ENCODE measurements at regions not wholly inside any gene's neighbourhood (a gene's known extent, or its start where the extent isn't known, plus 50 kb on each side); places are given as distances from the start of the nearest gene placed in this dataset.

DNA sequence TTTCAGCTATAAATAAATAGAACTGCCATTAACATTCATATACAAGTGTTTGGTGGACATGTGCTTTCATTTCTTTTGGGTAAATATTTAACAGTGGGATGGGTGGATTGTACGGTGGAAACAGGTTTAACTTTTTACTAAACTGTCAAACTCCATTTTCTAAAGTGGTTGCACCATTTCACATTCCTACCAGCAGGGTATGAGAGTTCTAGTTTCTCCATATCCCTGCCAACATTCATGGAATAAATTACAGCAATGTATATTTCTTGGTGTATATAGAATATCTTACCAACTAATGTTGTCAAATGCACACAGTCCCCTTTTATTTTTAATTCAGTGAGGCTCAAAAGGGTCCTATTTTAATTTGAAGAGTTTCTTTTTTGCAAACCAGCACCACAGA, 71.3 kb upstream of the CTXND1 start:
- CTCF ChIA-PET, result no interaction called here

DNA sequence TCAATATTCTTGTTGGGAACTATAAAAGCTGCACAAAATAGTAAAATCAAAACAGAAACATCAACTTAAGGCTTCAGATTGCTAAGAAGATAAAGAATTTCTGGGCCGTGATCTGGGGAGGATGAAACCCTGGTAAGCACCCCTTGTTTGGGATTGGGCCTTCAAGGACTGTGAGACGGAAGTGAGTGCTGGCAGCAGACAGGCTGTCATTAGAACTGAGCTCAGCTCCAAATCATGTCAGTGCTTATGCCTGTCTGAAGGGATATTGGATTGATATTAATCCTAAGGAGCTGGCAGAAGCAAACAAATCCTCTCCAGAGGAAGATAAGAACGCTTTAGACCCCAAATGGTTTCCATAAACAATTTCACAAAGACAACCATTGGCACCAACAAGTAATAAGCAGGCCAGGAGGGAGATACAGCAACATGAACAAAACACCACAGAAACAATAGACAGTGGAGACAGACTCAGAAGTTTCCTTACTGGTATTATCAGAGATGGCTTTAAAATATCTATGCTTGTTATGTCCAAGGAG, 72.6 kb upstream of the CTXND1 start:
- no peak overlapping the region for H3K4me2 ChIP-seq (replicated peaks; ENCODE audit: low read depth, low read length, poor library complexity, severe bottlenecking)
- DNase-seq (no peak), ATAC-seq (ENCODE audit: low read depth) (no peak)
- H3K79me2 ChIP-seq (ENCODE audit: control insufficient read depth, insufficient read depth, low read length), result no peaks in the 10 kb centered on the region
- no peak overlapping the region for H3K9ac ChIP-seq (ENCODE audit: low read length)
- WGBS (ENCODE audit: insufficient coverage), result 81% methylated on average over 3 of the region's 3 CpGs
- intact Hi-C loops (cut with micrococcal nuclease), result no loop called here
- H3K9me3 ChIP-seq (ENCODE audit: control extremely low read depth in 1 of 3, control insufficient read depth in 2 of 3, insufficient read depth in 1 of 3, low read length in 2 of 3), result peaks cover 0 to 19% (median 0%) of the 10 kb centered on the region in 3 donors
- Mint-ChIP-seq H3K27me3 (peaks cover 16% of the 10 kb centered on the region), H3K4me1 (no peaks in the 10 kb centered on the region), H3K27ac (no peak overlapping the region), H3K9me3 (ENCODE audit: insufficient read depth) (peaks cover 2% of the 10 kb centered on the region), H3K4me3 (no peak overlapping the region)
- H3K27ac ChIP-seq (ENCODE audit: low read length in 2 of 2), result no peak overlapping the region
- no peak overlapping the region for H3K4me3 ChIP-seq (ENCODE audit: control extremely low read depth in 1 of 5, extremely low read depth in 1 of 5, insufficient read depth in 1 of 5, low read depth in 2 of 5, low read length in 4 of 5)
- peaks cover 0 to 7% (median 2%) of the 10 kb centered on the region in 4 experiments for H3K27me3 ChIP-seq (replicated peaks in 1 of 4; ENCODE audit: control extremely low read depth in 1 of 4, control insufficient read depth in 3 of 4, insufficient read depth in 4 of 4, low read length in 3 of 4)
- no peak overlapping the region for H2AFZ ChIP-seq (ENCODE audit: insufficient read depth, low read depth, low read length, poor library complexity, severe bottlenecking)
- TF ChIP-seq, protein P1, sequence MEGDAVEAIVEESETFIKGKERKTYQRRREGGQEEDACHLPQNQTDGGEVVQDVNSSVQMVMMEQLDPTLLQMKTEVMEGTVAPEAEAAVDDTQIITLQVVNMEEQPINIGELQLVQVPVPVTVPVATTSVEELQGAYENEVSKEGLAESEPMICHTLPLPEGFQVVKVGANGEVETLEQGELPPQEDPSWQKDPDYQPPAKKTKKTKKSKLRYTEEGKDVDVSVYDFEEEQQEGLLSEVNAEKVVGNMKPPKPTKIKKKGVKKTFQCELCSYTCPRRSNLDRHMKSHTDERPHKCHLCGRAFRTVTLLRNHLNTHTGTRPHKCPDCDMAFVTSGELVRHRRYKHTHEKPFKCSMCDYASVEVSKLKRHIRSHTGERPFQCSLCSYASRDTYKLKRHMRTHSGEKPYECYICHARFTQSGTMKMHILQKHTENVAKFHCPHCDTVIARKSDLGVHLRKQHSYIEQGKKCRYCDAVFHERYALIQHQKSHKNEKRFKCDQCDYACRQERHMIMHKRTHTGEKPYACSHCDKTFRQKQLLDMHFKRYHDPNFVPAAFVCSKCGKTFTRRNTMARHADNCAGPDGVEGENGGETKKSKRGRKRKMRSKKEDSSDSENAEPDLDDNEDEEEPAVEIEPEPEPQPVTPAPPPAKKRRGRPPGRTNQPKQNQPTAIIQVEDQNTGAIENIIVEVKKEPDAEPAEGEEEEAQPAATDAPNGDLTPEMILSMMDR (IDR thresholded peaks at IDR 0.05), result no peak
- no peak for TF ChIP-seq EZH2 (IDR thresholded peaks at IDR 0.05; ENCODE audit: borderline replicate concordance, insufficient read depth, low read depth, low read length, poor library complexity, severe bottlenecking)
- CTCF ChIA-PET, result no interaction called here
- no peaks in the 10 kb centered on the region for H4K20me1 ChIP-seq (ENCODE audit: control insufficient read depth, insufficient read depth, low read length, poor library complexity, severe bottlenecking)
- POLR2A ChIA-PET, result no interaction called here
- H3K4me1 ChIP-seq (ENCODE audit: control insufficient read depth in 2 of 2, insufficient read depth in 2 of 2, low read length in 2 of 2), result no peaks in the 10 kb centered on the region
- H3K36me3 ChIP-seq (replicated peaks in 1 of 2; ENCODE audit: control extremely low read depth in 1 of 2, control insufficient read depth in 1 of 2, extremely low read depth in 1 of 2, insufficient read depth in 2 of 2, low read length in 1 of 2), result no peaks in the 10 kb centered on the region

More for the DNA sequence above, 71.3 kb upstream of the CTXND1 start:
- H3K4me3 ChIP-seq (ENCODE audit: control extremely low read depth in 1 of 5, extremely low read depth in 1 of 5, insufficient read depth in 1 of 5, low read depth in 2 of 5, low read length in 4 of 5), result no peak overlapping the region
- no peak overlapping the region for H3K27ac Mint-ChIP-seq
- no peak overlapping the region for H3K27ac ChIP-seq (ENCODE audit: low read length in 2 of 2)
- POLR2A ChIA-PET, result no interaction called here
- DNase-seq (no peak), ATAC-seq (ENCODE audit: low read depth) (no peak)
- no peak overlapping the region for H3K9ac ChIP-seq (ENCODE audit: low read length)
- H3K79me2 ChIP-seq (ENCODE audit: control insufficient read depth, insufficient read depth, low read length), result no peaks in the 10 kb centered on the region
- H3K27me3 ChIP-seq (replicated peaks in 1 of 4; ENCODE audit: control extremely low read depth in 1 of 4, control insufficient read depth in 3 of 4, insufficient read depth in 4 of 4, low read length in 3 of 4), result peaks cover 0 to 7% (median 3%) of the 10 kb centered on the region in 4 experiments
- H3K4me1 Mint-ChIP-seq, result no peaks in the 10 kb centered on the region
- H3K4me3 Mint-ChIP-seq, result no peak overlapping the region
- no peak overlapping the region for H2AFZ ChIP-seq (ENCODE audit: insufficient read depth, low read depth, low read length, poor library complexity, severe bottlenecking)
- H3K9me3 ChIP-seq (ENCODE audit: control extremely low read depth in 1 of 3, control insufficient read depth in 2 of 3, insufficient read depth in 1 of 3, low read length in 2 of 3), result peaks cover 0 to 18% (median 0%) of the 10 kb centered on the region in 3 donors
- no peaks in the 10 kb centered on the region for H3K4me1 ChIP-seq (ENCODE audit: control insufficient read depth in 2 of 2, insufficient read depth in 2 of 2, low read length in 2 of 2)
- TF ChIP-seq, protein P1 (IDR thresholded peaks at IDR 0.05), result no peak
- TF ChIP-seq EZH2 (IDR thresholded peaks at IDR 0.05; ENCODE audit: borderline replicate concordance, insufficient read depth, low read depth, low read length, poor library complexity, severe bottlenecking), result no peak
- H3K36me3 ChIP-seq (replicated peaks in 1 of 2; ENCODE audit: control extremely low read depth in 1 of 2, control insufficient read depth in 1 of 2, extremely low read depth in 1 of 2, insufficient read depth in 2 of 2, low read length in 1 of 2), result no peaks in the 10 kb centered on the region
- peaks cover 2% of the 10 kb centered on the region for H3K9me3 Mint-ChIP-seq (ENCODE audit: insufficient read depth)
- peaks cover 20% of the 10 kb centered on the region for H3K27me3 Mint-ChIP-seq
- intact Hi-C loops (cut with micrococcal nuclease), result no loop called here
- H4K20me1 ChIP-seq (ENCODE audit: control insufficient read depth, insufficient read depth, low read length, poor library complexity, severe bottlenecking), result no peaks in the 10 kb centered on the region
- WGBS (ENCODE audit: insufficient coverage), result no CpG with 5 or more reads among the region's 1 CpG
- H3K4me2 ChIP-seq (replicated peaks; ENCODE audit: low read depth, low read length, poor library complexity, severe bottlenecking), result no peak overlapping the region
